Fibroblast of skin of back (primary cell): ENCODE measurements at regions not wholly inside any gene's neighbourhood (a gene's known extent, or its start where the extent isn't known, plus 50 kb on each side); places are given as distances from the start of the nearest gene placed in this dataset.

ENCODE experiments used
- DNase-seq: peaks from one replicate; pipeline ENCODE4 v3.0.0-alpha.2; 2013

DNA sequence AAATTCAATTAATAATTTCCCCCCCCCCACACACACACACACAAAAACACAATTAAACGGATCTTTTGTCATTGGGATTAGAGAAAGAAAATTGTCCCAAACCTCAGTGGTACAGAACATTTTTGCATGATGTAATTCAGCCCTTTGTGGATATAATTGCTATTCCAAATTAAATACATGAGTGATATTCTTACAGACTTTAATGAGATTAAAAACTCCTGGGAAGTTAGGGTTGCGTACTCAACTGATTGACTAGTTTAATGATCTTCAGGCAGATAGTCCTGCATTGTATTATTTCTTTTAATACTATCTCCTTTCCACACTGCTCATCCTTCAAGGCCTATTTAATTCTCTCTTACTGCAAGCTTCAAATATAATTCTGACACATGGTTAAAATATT is 711.8 kb upstream of the LRFN5 start:
- no peak for DNase-seq

GRCh38 chr14:40889126-40889525 is 717.5 kb upstream of the LRFN5 start:
- DNase-seq, result no peak

GRCh38 chr14:40887912-40888311 is 718.8 kb upstream of the LRFN5 start:
- DNase-seq, result no peak

DNA sequence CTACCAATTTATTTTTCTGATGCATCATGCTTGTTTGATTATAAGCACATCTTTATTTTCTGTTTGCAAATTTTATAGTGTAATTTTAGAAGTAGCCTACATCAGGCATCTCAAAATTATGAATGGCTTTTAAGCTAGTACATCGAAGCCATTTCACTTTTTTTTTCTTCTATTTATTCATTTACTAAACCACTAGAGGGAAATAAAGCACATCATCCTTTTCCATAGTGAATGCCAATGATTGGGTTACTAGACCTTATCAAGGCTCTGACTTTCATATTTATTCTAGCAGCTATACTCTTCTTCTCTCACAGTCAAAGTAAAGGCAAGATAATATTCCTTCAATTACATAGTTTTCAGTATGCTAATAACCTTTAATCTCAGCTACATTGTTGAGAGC is 736.4 kb upstream of the LRFN5 start:
- no peak for DNase-seq

GRCh38 chr14:40859055-40859454 is 747.6 kb upstream of the LRFN5 start:
- no peak for DNase-seq

DNA sequence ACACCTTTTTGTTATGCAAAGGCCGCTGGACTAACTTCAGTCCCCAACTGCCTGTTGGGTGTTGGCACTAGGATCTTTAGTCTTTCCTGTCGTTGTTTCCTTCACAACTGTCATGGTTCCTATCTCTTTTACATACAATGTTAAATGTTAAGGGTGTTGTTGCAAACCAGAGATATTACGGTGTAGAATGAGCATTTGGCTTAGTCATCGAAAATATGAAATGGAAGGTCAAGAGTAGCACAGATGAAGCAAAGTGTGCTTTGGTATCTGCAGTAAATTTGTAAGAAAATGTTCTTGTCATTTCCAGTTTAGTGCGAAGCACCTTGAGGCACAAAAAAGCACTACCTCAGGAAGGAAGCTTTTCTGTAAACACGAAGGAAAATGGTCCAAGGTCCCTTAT is 751.3 kb upstream of the LRFN5 start:
- DNase-seq, result no peak

- no peak for DNase-seq
These were observed 756.5 kb upstream of the LRFN5 start for GRCh38 chr14:40850191-40850590.

DNA sequence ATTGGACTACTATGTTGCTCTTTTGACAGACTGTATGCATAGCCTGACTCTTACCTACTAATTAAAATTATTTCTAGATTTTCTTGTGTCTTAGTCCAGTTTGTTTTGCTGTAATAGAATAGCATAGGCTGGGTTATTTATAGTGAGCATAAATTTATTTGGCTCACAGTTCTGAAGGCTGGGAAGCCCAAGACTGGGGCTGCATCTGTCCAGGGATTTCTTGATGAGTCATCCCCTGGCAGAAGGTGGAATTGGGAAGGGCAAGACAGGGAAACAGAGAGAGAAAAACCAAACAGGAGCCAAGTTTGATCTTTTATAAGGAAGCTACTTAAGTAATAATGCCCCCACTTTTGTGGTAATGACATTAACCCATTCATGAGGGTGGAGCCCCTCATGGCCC is 759.2 kb upstream of the LRFN5 start:
- no peak for DNase-seq

GRCh38 chr14:40842816-40843215 is 763.9 kb upstream of the LRFN5 start:
- no peak for DNase-seq

GRCh38 chr14:40841886-40842285 is 764.8 kb upstream of the LRFN5 start:
- no peak for DNase-seq

- DNase-seq, result no peak
These were observed 768.1 kb upstream of the LRFN5 start for GRCh38 chr14:40838601-40839000.

GRCh38 chr14:40806471-40806870 is 800.2 kb upstream of the LRFN5 start:
- DNase-seq, result no peak

- no peak for DNase-seq
These were observed 810.5 kb upstream of the LRFN5 start for GRCh38 chr14:40796168-40796567.

DNA sequence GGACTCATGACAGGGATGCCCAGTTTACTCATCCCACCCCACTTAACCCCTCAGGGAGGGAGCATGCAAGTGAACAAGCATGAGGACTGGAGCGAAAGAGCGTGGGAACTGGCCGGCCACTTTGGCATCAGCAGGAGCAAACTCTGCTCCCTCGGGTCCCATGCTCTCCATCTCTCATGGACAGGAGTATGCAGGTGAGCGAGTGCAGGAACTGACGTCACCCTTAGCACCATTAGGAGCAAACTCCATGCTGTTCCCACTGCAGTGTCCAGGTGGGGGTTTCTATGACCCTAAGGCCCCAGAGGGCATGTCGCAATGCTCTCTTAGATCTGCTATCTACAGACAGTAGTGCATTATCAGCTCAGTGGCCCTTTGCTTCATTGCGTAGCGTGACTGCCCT is 821.8 kb upstream of the LRFN5 start:
- no peak for DNase-seq

GRCh38 chr14:40762685-40763084 is 844.0 kb upstream of the LRFN5 start:
- no peak for DNase-seq

GRCh38 chr14:40762177-40762576 is 844.5 kb upstream of the LRFN5 start:
- no peak for DNase-seq

GRCh38 chr14:40760704-40761103 is 846.0 kb upstream of the LRFN5 start:
- DNase-seq, result no peak

DNA sequence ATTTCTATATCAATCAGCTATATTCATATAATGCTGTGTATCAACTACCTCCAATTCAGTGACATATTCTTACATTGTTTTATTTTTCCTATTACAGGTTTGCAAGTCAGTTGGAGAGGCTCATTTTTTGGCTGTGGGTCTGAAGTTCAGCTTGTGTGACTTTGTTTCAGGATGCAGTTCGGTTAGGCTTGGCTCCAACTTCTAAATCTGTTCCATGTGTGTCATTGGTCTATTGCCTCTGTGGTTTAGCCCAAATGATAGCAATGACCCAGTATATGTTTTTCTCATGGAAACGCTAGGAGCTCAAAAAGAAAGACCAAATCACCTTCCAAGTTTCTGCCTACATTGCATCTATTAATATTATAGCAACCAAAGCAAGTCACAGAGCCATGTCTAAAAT is 848.6 kb upstream of the LRFN5 start:
- DNase-seq, result no peak

- DNase-seq, result no peak
These were observed 849.2 kb upstream of the LRFN5 start for GRCh38 chr14:40757376-40757950.

GRCh38 chr14:40733206-40733605 is 873.5 kb upstream of the LRFN5 start:
- no peak for DNase-seq

DNA sequence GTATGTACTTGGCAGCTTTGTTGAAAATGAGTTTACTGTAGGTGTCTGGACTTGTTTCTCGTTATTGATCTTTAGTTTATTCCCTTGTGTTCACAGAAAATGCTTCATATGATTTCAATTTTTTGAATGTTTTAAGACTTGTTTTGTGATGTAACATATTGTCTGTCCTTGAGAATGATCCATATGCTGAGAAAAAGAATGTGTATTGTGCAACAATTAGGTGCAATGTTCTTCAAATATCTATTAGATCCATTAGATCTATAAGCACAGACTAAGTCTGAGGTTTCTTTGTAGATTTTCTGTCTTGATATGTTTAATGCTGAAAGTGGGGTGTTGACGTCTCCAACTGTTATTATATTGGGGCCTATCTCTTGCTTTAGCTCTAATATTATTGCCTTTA is 879.6 kb upstream of the LRFN5 start:
- DNase-seq, result no peak

DNA sequence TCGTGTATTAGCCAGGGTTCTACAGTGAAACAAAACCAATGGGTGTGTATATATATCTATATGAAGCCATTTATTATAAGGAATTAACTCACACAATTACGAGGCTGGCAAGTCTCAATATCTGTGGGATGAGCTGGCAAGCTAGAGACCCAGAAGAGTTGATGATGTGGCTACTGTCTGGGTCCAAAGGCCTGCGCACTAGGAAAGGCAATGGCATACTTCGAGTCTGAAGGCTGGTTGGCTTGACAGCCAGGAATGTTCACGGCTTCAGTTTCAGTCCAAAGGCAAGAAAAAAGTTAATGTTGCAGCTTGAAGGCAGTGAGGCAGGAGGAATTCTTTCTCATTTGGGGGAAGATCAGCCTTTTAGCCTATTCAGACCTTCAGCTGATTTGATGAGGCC is 893.3 kb upstream of the LRFN5 start:
- no peak for DNase-seq

- peak; percentile 49 for DNase-seq
These were observed 909.4 kb upstream of the LRFN5 start for GRCh38 chr14:40697231-40697630.

DNA sequence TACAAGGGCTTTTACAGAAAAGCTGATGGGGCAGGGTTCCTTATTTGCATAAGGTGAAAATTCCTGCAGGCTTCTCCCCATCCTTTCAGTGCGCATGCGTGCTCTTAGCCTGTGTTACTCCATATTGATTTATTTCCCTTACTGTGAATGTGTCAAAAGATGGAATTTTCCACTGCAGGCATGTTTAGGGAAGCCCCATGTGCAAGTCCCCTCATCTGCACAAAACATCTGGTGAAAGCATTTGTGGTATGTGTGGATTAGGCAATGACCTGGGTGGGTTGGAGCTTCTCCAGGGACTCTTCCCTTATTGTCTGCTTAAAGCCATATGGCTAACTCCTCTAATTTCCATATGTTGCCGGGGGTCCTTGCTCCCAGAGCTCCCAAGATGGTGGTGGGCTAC is 912.7 kb upstream of the LRFN5 start:
- peak; percentile 47 for DNase-seq

DNA sequence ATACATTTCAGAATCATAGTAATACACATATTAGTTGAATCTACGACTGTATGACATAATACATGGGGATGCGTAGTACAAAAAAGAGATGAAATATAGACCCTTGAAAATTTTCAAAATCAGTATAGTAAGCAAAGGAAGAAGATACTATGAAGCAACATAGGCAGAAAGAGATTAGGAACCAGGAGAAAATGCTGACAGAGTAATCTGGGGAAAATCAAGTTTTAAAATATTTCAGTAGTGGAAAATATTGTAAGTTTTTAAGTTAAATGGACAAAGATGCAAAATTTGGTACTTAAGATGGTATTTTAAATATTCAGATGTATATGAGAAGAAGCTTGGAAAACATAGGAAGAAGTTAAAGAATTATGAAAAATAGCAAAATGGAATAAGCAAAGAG is 915.6 kb upstream of the LRFN5 start:
- DNase-seq, result no peak

- DNase-seq, result no peak
These were observed 920.9 kb upstream of the LRFN5 start for GRCh38 chr14:40685764-40686163.
